Stimulated activated CD8-positive, alpha-beta memory T cell treated with anti-CD3 and anti-CD28 coated beads, Interleukin-4, amount 100 ng/mL, for 4 hours (primary cell): ENCODE measurements at regions not wholly inside any gene's neighbourhood (a gene's known extent, or its start where the extent isn't known, plus 50 kb on each side); places are given as distances from the start of the nearest gene placed in this dataset.
"Not testable (repeated sequence)": the region's sequence is repeated elsewhere in the genome, so short reads cannot be mapped to it uniquely, and the experiment has no call there.

Experiments used
- DNase-seq, 2 donors: peaks; one replicate each; pipeline ENCODE4 v3.0.0-alpha.2; 2020; ENCODE audit warnings: low read depth in 2 of 2, low spot score in 1 of 2

GRCh38 chr5:174533751-174534241, 190.6 kb upstream of the MSX2 start:
- DNase-seq = no peak

GRCh38 chr5:174535669-174536068, 188.7 kb upstream of the MSX2 start:
- DNase-seq = no peak

DNA sequence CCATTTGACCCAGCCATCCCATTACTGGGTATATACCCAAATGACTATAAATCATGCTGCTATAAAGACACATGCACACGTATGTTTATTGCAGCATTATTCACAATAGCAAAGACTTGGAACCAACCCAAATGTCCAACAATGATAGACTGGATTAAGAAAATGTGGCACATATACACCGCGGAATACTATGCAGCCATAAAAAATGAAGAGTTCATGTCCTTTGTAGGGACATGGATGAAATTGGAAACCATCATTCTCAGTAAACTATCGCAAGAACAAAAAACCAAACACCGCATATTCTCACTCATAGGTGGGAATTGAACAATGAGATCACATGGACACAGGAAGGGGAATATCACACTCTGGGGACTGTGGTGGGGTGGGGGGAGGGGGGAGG, 184.6 kb upstream of the MSX2 start:
- not testable (repeated sequence) for DNase-seq

- no peak for DNase-seq
These were observed 182.3 kb upstream of the MSX2 start for GRCh38 chr5:174542037-174542436.

- no peak for DNase-seq
These were observed 181.9 kb upstream of the MSX2 start for GRCh38 chr5:174542471-174542870.

GRCh38 chr5:174545926-174546325, 178.5 kb upstream of the MSX2 start:
- DNase-seq = no peak

DNA sequence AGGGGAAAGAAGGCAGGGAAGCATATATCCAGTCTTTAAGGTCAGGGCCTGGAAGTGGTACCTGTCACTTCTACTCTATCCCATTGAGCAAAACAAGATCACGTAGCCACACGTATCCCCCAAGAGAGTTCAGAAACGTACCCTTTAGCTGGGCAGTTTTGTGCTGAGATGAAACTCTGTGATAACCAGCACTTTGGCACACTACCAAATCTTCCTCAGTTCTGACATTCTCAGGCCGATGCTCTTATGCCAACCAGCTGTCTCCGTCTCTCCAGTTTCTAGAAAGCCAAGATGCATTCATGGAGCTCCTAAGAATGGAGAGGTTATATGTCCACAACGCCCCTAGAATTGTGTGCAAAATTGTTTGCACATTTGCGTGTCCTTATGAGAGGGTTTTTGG, 176.6 kb upstream of the MSX2 start:
- no peak for DNase-seq

DNA sequence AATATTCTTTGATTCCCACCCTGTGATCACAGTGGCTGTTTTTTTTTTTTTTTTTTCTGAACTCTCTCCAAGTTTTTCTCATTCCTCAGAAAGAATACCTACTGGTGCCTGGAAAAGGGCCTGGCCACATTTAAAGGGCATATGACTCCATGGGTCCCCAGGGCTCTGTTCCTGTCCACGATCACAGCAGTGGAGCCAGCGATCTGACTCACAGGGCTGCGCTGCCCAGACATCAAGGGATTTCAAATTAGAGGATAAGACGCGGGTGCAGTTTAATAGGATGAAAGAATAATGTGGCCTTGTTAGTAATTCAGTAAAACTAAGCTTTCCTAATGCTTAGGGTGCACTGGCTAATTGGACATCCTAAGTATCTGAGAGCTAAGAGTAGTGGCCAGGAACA, 175.1 kb upstream of the MSX2 start:
- DNase-seq = no peak

DNA sequence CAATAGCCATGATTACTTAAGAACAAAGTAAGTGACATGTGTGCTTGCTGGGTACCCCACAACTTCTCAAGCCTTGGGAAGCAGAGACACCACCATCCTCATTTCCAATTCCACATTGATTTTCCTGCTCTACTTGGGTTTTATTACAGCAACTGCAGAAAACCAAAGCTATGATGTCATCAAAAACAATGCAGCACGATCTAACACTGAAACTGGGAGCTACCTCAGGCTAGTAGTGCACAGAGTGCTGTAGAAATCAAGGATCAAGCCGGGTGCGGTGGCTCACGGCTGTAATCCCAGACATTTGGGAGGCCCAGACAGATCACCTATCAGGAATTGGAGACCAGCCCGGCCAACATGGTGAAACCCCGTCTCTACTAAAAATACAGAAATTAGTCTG, 174.4 kb upstream of the MSX2 start:
- DNase-seq = no peak

- DNase-seq = no peak
These were observed 172.0 kb upstream of the MSX2 start for GRCh38 chr5:174552428-174552827.

GRCh38 chr5:174553556-174553955, 170.8 kb upstream of the MSX2 start:
- DNase-seq = no peak

- no peak for DNase-seq
These were observed 168.7 kb upstream of the MSX2 start for GRCh38 chr5:174555726-174556125.

DNA sequence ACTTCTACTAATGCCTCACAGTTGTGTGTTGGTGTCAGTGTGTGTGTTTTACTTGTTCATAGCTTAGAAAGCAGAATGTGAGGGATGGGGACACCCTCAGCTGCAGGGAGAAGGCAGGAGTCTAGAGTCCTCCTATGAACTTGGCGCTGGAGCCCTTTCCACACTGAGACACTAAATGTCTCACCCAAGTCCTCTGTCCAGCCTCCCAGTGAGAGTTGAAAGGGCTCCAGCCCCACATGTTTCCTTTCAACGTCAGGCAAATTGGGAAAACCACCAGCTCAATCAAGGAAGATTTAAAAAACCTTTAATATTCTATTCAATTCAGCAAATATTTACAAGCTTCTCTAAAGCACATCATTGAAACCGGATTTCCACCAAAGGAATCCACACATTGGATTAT, 167.6 kb upstream of the MSX2 start:
- no peak for DNase-seq

DNA sequence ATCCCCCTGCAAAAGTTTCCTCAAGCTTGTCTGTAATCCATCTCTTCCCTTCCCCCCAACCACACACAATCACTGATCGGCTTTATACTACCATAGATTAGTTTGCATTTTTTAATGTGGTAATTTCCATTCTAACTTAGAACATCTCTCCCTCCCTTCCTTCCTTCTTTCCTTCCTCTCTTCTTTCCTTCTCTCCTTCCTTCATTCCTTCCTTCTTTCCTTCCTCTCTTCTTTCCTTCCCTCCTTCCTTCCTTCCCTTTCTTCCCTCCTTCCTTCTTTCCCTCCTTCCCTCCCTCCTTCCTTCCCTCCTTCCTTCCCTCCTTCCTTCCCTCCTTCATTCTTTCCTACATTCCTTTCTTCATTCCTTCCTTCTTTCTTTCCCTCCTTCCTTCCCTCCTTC, 166.2 kb upstream of the MSX2 start:
- DNase-seq = no peak

GRCh38 chr5:174559141-174559540, 165.2 kb upstream of the MSX2 start:
- DNase-seq = no peak

GRCh38 chr5:174559566-174560090, 164.8 kb upstream of the MSX2 start:
- DNase-seq = no peak

- no peak for DNase-seq
These were observed 163.5 kb upstream of the MSX2 start for GRCh38 chr5:174560861-174561260.

- not testable (repeated sequence) for DNase-seq
These were observed 161.3 kb upstream of the MSX2 start for GRCh38 chr5:174563040-174563439.

GRCh38 chr5:174563899-174564298, 160.5 kb upstream of the MSX2 start:
- DNase-seq = no peak

DNA sequence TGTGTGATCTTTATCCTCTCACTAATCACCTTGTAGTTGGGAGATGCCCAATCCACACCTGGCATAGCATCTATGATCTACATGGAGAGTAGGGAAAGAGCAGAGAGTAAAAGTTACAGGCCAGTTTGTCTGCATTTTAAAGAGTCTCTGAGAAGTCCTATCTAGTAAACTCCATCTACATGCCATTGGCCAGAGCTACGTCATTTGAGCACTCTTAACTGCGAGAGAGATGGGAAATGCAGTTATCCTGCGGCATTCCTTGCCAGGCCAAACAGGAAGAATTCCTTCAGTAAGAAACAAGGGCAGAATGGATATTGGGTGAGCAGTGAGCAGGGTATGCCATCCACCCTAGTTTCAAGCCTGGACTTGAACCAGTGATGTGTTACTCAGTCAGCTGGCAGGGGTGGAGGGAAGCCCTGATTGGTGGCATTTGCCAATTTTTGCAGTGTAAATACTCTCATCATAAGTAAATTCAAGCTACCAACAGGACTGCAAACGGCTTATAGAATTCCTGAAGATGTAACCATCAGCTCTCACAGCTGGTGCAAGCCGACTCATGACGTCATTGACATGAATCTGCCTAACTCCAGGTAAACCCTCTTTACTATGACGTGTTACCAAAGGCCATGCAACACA, 156.8 kb upstream of the MSX2 start:
- DNase-seq = no peak

GRCh38 chr5:174570662-174571061, 153.7 kb upstream of the MSX2 start:
- DNase-seq = no peak

DNA sequence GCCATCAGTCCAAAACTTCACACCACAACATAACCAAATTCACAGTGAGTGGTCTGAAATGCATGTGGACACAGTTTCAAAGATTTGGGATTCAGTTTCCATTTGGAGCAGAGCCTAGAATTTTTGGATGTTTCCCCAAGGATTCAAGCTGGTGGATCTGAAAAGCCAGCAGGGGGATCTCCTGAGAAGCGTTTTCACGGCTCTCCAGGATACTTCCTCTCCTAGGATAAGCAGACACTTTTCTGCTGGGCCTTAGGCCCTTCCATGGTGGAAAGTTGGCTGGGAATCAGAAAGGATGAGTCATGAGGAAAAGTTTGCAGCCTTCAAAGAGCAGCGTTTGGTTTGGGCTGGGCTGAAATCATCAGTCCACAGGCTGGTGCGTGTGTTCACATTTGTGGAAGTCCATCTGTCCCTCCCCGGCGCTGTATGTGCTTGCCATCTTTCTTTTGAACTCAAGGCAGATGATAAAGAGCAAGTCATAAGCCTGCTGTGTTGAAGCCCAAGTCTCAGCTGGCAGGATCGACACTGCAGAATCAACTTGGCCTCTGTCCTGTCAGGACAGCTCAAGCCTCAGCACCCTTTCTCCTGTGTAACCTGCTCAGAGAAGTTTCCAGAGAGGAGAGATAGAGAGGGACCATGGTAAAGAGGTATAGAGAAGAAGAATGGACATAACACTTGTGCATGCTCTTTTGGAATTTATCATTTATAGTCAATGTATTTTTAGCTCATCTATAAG, 152.6 kb upstream of the MSX2 start:
- DNase-seq = no peak

GRCh38 chr5:174572591-174572990, 151.8 kb upstream of the MSX2 start:
- no peak for DNase-seq
